HG03060 (cell line): ENCODE measurements at regions not wholly inside any gene's neighbourhood (a gene's known extent, or its start where the extent isn't known, plus 50 kb on each side); places are given as distances from the start of the nearest gene placed in this dataset.

Source experiments
- ATAC-seq: cut with Tn5 transposase; IDR thresholded peaks from one replicate; pipeline ENCODE4 v1.9.1; 2021; ENCODE audit warnings: low read depth, moderate number of reproducible peaks; ENCODE audit not compliant: unreplicated experiment

DNA sequence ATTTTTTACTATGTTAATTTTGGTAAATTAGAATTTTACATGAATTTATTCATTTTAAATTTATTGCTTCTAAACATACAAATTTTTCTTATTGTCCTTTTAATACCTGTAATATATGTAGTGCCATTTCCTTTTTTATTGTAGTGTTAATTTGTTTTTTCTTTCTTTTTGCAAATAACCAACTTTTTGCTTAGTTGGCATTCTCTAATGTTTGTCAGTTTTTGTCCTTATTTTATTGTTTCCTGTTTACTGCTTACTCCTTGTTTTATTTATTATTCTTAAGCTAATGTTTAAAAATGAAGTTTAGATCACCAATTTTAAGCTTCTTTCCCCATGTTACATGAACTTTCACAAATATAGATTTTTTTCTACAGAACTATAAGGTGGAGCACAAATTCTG lies 516.6 kb downstream of the SLITRK1 start:
- ATAC-seq = no peak

GRCh38 chr13:83355041-83355440 lies 527.2 kb downstream of the SLITRK1 start:
- no peak for ATAC-seq

DNA sequence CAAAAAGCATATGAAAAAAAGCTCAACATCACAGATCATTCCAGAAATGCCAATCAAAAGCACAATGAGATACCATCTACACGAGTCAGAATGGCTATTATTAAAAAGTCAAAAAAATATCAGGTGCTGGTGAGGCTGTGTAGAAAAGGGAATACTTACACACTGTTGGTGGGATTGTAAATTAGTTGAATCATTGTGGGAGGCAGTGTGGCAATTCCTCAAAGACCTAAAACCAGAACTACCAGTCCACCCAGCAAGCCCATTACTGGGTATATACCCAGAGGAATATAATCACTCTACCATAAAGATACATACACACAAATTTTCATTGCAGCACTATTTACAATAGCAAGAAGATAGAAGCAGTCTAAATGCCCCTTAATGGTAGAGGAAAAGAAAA lies 529.9 kb downstream of the SLITRK1 start:
- no peak for ATAC-seq

- no peak for ATAC-seq
Measured at GRCh38 chr13:83350569-83350968, 531.7 kb downstream of the SLITRK1 start.

GRCh38 chr13:83344518-83344917 lies 537.8 kb downstream of the SLITRK1 start:
- ATAC-seq = no peak

- no peak for ATAC-seq
Measured at GRCh38 chr13:83340170-83340569, 542.1 kb downstream of the SLITRK1 start.

DNA sequence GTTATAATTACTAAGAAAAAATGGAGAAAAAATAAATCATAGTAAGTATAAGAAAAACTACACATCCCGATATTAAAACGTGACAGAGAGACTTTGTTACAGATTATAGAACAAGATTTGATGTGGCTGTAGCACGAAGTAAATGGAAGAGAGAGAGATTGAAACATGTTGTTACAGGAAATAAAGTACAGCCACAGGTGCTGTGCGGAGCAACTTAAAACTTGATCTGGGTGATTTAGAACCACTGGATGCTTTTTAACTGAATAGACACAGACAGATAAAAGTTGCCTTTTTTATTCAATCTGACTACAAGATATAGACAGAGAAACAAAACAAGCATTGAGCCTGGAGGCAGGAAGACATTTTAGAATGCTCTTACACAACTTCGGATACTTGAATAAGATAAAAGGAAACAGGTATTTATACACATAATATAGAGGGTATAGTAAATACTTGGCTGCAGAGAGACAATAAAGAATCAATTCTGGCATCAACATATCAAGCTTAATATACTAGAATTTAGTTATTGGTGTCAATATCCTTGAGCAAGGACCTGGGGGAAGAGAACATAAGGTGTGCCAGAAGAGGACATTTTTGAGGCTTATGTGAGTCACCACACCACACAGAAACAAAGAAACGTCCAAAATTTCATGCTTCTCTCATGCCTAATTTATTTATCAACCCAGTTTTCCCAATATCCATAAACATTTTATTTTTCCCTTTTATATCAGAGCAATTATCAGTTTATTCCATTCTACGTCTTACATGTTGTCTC lies 548.5 kb downstream of the SLITRK1 start:
- ATAC-seq = no peak

- ATAC-seq = no peak
Measured at GRCh38 chr13:83332751-83333150, 549.5 kb downstream of the SLITRK1 start.

DNA sequence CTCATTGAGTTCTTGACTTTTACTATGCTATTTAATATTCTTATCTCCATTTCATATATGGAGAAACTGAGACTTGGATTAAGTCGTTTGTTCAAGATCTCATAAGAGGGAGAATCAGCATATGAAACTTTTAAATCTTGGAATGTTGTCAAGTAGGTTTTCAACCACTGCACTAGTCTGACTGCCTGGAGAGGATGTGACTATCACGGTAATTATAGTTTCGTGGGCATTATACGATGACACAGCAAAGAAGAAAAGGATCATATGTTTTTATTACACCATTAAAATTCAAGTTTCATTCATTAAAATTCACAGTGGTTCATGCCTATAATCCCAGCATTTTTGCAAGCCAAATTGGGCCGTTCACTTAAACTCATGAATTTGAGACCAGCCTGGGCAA lies 555.2 kb downstream of the SLITRK1 start:
- ATAC-seq = no peak

DNA sequence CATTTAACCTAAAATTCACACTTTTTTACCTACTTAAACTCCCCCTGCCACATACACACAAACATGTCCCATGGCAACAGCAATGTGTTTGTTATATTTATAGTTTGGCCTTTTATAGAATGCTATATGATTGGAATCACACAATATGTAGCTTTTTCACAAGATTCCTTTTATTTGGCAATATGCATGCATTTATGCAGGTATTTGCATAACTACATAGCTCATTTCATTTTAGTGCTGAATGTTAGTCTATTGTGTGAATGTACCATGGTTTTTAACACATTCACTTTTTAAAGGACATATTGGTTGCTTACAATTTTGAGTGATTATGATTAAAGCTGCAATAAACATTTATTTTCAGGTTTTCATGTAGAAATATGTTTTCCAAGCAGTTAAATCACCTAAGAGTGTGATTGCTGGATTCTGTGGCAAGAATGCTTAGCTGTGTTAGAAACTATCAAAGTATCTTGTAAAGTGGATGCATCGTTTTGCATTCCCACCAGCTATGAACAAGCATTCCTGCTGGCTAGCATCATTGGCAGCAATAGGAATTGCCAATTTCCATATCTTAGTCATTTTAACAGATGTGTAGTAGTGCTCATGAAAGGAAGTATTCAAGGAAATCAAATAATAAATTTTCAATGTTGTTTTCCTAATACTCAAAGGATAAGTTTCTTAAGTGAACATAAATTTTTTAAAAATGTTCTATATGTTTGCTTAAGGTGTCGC lies 557.0 kb downstream of the SLITRK1 start:
- no peak for ATAC-seq

DNA sequence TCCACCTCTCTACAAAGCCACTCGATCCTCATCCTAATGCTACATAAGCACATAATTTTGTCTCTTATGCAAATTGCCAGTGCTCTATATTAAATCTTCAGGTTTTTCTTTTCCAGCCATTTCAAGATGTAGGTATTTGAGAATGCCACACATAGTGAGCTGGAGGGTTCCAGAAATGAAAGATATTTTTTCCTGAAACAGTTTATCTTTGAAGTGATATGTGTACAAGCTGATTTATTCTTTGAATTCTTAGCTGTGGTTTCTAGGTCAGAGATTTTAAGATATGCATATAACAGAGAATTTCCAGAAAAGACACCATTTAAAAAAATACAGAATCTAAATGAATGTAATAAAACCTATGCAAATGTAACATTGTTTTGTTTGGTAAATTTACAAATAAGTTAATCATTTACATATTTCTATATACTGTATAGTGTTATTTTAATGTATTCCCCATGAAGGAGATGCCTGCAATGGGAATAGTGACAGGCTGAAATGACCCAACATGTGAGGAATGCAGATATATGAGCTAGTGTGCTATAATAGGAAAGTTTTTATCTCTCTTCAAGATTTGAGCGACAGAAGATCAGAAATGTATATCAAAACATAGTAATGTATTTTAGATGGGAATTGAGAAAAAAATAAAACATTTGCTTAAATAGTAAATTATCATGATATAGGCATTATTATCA lies 570.2 kb downstream of the SLITRK1 start:
- no peak for ATAC-seq

- no peak for ATAC-seq
Measured at GRCh38 chr13:83298617-83299016, 583.7 kb downstream of the SLITRK1 start.

- ATAC-seq = no peak
Measured at GRCh38 chr13:83297586-83298290, 584.5 kb downstream of the SLITRK1 start.

- no peak for ATAC-seq
Measured at GRCh38 chr13:83295686-83296085, 586.6 kb downstream of the SLITRK1 start.

GRCh38 chr13:83286737-83287136 lies 595.5 kb downstream of the SLITRK1 start:
- no peak for ATAC-seq

GRCh38 chr13:83281654-83282053 lies 600.6 kb downstream of the SLITRK1 start:
- ATAC-seq = no peak

- ATAC-seq = no peak
Measured at GRCh38 chr13:83274679-83275078, 607.6 kb downstream of the SLITRK1 start.

GRCh38 chr13:83272652-83273240 lies 609.5 kb downstream of the SLITRK1 start:
- ATAC-seq = no peak

DNA sequence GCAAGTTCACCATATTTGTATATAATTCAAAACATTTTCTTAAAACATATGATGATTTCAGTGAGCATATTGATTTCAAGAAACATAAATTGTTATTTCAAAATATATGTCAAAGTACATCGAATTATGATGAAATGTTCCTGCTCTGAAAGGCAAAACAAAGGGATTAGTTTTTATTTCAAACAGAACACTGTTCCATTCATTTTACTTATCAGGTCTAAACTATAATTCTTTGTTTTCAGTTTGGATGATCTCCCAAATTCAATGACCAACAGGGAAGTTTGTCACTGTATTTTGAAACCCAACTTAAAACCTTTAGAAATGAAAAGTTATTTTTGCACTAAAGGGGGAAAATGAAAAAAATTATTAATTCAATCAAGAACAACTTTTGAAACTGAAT lies 610.2 kb downstream of the SLITRK1 start:
- ATAC-seq = no peak

DNA sequence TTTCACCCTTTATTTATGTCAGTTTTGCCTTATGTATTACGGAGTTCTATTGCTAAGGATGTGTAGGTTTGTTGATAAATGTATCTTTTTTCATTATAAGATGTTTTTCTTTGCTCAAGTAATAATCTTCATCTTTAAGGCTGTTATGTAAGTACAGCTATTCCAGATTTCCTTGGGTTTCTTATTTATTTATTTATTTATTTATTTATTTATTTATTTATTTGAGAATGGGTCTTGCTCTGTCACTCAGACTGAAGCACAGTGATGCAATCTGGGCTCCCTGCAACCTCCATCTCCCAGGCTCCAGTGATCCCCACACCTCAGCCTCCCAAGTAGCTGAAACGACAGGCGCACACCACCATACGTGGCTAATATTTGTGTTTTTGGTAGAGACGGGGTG lies 617.0 kb downstream of the SLITRK1 start:
- no peak for ATAC-seq
